ENCODE measurements at regions not wholly inside any gene's neighbourhood (a gene's known extent, or its start where the extent isn't known, plus 50 kb on each side); places are given as distances from the start of the nearest gene placed in this dataset.

- no peak overlapping the region for H3K4me3 ChIP-seq
- H3K9me3 ChIP-seq: no peaks in the 10 kb centered on the region
- DNase-seq (ENCODE audit: low spot score in 2 of 2): no peak
- H3K27ac ChIP-seq: no peak overlapping the region
- no peak for TF ChIP-seq CTCF (IDR thresholded peaks at IDR 0.05)
- intact Hi-C loops (cut with DNase I): no loop called here
- no peaks in the 10 kb centered on the region for H3K4me1 ChIP-seq
- no peaks in the 10 kb centered on the region for H3K36me3 ChIP-seq
- no peaks in the 10 kb centered on the region for H3K27me3 ChIP-seq
Measured at GRCh38 chr17:73718362-73718761, 74.1 kb upstream of the SDK2 start.

- Histone ChIP-seq H3K9me3 (no peaks in the 10 kb centered on the region), H3K4me3 (no peak overlapping the region), H3K36me3 (no peaks in the 10 kb centered on the region), H3K27ac (no peak overlapping the region), H3K27me3 (no peaks in the 10 kb centered on the region), H3K4me1 (no peaks in the 10 kb centered on the region)
- intact Hi-C loops (cut with DNase I): no loop called here
- DNase-seq (ENCODE audit: low spot score in 2 of 2): no peak
- TF ChIP-seq CTCF (IDR thresholded peaks at IDR 0.05): no peak
Measured at GRCh38 chr17:73718912-73719311, 74.7 kb upstream of the SDK2 start.

- Histone ChIP-seq H3K4me1 (no peaks in the 10 kb centered on the region), H3K36me3 (no peaks in the 10 kb centered on the region), H3K9me3 (no peaks in the 10 kb centered on the region), H3K27ac (no peak overlapping the region), H3K4me3 (no peak overlapping the region), H3K27me3 (no peaks in the 10 kb centered on the region)
- DNase-seq (ENCODE audit: low spot score in 2 of 2): no peak
- intact Hi-C loops (cut with DNase I): no loop called here
- TF ChIP-seq CTCF (IDR thresholded peaks at IDR 0.05): no peak
Measured at GRCh38 chr17:73719588-73720071, 75.4 kb upstream of the SDK2 start.

- H3K36me3 ChIP-seq: no peaks in the 10 kb centered on the region
- no peaks in the 10 kb centered on the region for H3K27me3 ChIP-seq
- DNase-seq (ENCODE audit: low spot score in 2 of 2): no peak
- intact Hi-C loops (cut with DNase I): no loop called here
- H3K4me3 ChIP-seq: no peak overlapping the region
- no peaks in the 10 kb centered on the region for H3K9me3 ChIP-seq
- H3K27ac ChIP-seq: no peak overlapping the region
- no peaks in the 10 kb centered on the region for H3K4me1 ChIP-seq
- no peak for TF ChIP-seq CTCF (IDR thresholded peaks at IDR 0.05)
Measured at GRCh38 chr17:73720187-73720834, 76.1 kb upstream of the SDK2 start.

- no peaks in the 10 kb centered on the region for H3K4me1 ChIP-seq
- H3K27me3 ChIP-seq: no peaks in the 10 kb centered on the region
- no peaks in the 10 kb centered on the region for H3K9me3 ChIP-seq
- no peak overlapping the region for H3K4me3 ChIP-seq
- no peak overlapping the region for H3K27ac ChIP-seq
- intact Hi-C loops (cut with DNase I): no loop called here
- no peak for TF ChIP-seq CTCF (IDR thresholded peaks at IDR 0.05)
- H3K36me3 ChIP-seq: no peaks in the 10 kb centered on the region
- DNase-seq (ENCODE audit: low spot score in 2 of 2): no peak
Measured at GRCh38 chr17:73722165-73722564, 77.9 kb upstream of the SDK2 start.

- no peaks in the 10 kb centered on the region for H3K9me3 ChIP-seq
- no peak overlapping the region for H3K27ac ChIP-seq
- H3K27me3 ChIP-seq: no peaks in the 10 kb centered on the region
- no peak for DNase-seq (ENCODE audit: low spot score in 2 of 2)
- intact Hi-C loops (cut with DNase I): no loop called here
- no peaks in the 10 kb centered on the region for H3K36me3 ChIP-seq
- no peaks in the 10 kb centered on the region for H3K4me1 ChIP-seq
- no peak overlapping the region for H3K4me3 ChIP-seq
- no peak for TF ChIP-seq CTCF (IDR thresholded peaks at IDR 0.05)
Measured at GRCh38 chr17:73723317-73723716, 79.1 kb upstream of the SDK2 start.
